SIG-M5 treated with dmso at 0.1 percent for 504 hours (cell line): ENCODE measurements at regions not wholly inside any gene's neighbourhood (a gene's known extent, or its start where the extent isn't known, plus 50 kb on each side); places are given as distances from the start of the nearest gene placed in this dataset.

ENCODE experiments used
- DNase-seq: peaks from one replicate; lab custom pipeline; 2025; ENCODE audit not compliant: unreplicated experiment; lab: John Stamatoyannopoulos, UW

- DNase-seq, result no peak
Observed at GRCh38 chr12:123042833-123043232, 62.4 kb downstream of the ARL6IP4 start.

DNA sequence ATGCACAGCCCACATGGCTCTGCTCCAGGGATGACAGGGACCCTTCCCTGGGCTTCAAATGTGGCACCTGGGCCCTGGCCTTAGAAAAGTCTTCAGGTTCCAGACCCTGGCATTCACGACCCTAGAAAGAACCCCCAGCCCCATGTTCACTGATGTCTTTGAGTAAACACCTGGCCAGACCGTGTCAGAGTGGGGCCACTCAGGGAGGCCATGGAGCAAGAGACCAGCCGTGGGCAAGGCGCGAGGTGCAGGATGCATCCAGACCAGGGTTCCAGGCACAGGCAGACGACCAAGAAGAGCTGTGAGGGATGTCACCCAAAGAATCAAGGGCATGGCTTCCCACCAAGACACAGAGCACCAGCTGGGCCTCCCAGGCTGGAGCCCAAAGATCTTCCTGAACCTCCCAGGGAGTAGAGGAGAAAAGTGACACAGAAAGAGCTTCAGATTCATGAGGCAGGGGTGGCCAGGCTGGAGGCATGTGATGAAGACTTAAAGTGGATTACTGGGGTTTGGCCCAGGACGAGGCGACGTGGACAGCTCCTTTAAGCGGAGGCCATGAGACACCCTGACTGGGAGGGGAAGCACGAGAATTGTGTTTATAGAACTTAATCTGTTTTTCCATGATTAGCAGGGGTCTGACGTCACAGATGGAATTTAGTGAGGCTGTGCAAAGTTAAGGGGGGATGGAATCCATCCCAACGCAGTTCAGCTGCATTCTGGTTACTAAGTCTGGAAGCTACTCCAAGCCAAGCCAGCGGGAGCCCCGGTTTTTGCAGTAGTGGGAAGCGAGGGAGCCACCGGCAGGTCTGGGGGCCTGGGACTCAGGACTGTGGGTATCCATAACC lies 61.6 kb downstream of the ARL6IP4 start:
- DNase-seq, result no peak

DNA sequence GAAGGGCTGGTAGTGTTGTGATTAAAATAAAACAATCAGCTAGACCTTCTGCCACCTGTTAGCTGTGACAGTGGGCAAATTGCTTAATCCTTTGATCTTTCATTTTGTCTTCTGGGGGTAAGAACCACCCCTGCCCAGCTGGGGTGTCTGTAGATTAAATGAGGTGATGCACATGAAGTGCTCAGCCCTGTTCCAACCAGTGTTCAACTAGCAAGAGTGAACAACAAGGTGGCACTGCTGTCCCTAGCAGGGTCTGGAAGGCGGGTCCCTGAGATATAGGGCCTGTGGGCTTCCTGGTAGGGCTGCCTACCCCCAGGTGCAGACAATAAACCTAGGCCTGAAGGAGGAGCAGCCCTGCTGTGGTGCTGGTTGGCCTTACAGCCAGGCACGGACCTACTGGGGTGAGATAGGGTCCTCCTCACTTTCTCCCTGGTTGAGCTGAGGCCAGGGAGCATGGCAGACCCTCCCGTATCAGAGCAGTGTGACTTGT lies 60.6 kb downstream of the ARL6IP4 start:
- DNase-seq, result no peak

DNA sequence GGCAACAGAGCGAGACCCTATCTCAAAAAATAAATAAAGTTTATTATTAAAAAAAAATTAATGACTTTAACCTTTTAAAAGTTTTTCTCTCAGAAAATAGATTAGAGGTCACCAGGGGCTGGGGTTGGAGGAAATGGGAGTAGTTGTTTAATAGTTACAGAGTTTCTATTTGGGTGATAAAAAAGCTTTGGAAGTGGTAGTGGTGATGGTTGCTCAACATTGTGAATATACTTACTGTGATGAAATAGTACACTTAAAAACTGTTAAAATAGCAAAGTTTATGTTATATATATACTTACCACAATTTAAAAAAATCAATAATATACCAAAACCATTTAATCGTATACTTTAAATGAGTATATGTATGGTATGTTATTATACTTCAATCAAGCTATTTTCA lies 59.6 kb downstream of the ARL6IP4 start:
- peak; percentile 67 for DNase-seq

DNA sequence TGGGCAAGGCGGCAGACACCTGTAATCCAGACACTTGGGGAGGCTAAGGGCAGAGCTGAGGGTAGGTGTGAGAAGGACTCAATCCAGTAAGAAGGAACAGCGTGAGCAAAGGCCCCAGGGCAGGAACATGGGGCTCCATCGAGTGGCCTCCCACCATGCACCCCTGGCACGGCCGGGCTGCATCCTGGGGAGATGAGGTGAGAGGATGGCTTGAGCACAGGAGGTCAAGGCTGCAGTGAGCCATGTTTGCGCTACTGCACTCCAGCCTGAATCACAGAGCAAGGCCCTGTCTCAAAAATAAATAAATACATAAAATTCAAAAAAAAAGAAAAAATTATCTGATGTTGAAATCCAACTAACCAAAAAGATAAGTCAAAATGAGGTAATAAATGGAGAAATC lies 58.5 kb downstream of the ARL6IP4 start:
- no peak for DNase-seq

DNA sequence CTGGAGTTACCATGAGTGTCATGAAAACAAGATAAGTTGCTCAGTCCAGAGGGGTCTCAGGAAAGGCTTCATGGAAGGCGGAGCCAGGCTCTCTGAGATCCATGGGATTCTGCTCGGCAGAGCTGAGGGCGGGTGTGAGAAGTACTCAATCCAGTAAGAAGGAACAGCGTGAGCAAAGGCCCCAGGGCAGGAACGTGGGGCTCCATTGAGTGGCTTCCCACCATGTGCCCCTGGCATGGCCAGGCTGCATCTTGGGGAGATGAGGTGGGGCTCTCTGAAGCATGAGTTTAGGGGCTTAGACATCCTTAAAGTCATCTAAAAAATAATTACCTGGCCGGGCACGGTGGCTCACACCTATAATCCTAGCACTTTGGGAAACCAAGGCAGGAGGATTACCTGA lies 58.0 kb downstream of the ARL6IP4 start:
- no peak for DNase-seq

DNA sequence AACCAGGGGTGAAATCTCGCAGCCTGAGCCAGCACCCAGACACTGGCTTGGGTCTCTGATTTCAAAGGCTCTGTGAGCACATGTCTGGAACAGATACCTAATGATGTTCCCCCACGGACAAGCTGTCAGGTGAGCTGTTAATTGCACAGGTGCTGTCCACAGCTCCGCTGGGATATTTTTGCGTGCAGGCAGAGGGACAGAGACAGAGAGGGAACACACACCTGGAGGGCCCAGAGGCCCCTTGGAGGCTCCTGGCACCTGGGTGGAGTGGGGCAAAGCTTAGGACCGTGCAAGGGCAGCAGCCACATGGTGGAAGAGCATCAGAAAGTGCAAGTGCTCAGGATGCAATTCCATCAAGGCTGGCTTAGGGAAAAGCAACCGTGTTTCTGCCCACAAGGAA lies 57.3 kb downstream of the ARL6IP4 start:
- no peak for DNase-seq

DNA sequence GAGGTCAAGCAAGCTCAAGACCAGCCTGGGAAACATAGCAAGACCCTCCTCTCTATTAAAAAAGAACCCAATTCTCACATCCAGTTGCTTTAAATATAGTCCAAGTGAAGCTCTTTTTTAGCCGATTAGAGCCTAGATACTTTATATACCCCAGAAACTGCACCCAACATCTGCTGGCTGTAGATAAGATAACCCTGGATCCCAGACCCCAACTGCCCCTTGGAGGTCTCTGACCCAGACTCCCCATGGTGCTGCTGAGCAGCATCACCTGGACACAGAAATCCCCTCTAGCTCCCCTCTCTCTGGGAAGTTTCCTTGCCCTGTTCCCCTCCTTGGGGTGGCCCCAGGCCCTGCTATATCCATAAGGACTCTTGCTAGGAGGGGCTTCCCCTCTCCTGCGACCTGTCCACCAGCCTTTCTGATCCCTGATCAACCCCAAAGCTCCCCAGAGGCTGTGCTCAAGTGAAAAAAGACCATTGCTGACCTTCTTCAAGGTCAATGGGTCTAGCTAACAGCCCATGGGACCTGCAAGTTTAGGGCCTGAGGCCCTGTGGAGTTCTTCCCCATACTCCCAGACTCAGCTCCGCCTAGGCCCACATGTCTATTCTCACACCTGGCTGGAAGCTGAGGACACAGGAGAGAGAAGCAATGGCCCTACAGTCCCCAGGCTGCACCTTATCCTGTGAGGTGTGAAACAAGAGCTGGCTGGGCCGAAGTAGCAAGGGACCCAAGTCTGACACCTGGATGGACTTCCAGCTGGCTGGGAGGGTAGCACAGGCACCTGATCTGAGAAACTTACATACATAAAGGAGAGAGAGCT lies 56.2 kb downstream of the ARL6IP4 start:
- no peak for DNase-seq

- no peak for DNase-seq
Observed at GRCh38 chr12:123035841-123036240, 55.4 kb downstream of the ARL6IP4 start.

DNA sequence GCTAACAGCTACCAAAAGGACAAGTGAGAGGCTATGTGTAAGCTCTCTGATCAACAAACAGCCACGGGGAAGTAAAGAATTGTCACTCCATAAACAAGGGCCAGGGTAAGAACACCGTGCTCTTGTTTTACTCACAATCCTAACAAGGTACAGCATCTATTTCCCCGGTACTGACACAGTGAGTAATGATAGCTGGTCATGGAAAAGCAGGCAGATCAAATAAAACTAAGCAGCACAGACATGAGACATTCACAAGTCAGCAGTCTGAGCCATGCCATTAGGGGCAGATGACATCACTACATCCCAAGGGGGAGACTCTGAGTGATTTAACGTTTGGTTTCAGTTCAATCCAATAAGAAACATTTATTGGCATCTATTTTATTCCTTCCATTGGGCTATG lies 54.4 kb downstream of the ARL6IP4 start:
- no peak for DNase-seq

DNA sequence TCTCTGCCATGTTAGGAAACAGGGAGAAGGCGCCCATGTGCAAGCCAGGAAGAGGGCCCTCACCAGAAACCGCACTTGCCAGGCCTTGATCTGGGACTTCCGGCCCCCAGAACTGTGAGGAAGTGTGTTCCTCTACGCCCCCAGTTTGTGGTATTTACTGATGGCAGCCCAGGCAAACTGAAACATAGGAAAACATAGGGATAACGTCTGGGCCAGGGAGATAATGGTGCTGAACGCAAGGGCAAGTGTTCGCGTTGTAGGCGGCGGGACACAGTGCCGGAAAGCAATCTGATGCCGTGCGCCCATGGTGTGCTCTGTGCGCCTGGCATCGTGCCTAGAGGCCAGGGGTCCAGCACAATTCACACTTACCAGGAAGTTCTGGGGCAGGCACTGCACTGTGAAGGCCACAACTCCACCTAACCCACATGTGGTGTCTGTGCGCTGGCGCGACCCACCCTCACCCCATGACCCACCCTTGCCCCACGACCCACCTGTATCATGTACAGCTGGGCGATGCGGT lies 53.6 kb downstream of the ARL6IP4 start:
- DNase-seq, result no peak

DNA sequence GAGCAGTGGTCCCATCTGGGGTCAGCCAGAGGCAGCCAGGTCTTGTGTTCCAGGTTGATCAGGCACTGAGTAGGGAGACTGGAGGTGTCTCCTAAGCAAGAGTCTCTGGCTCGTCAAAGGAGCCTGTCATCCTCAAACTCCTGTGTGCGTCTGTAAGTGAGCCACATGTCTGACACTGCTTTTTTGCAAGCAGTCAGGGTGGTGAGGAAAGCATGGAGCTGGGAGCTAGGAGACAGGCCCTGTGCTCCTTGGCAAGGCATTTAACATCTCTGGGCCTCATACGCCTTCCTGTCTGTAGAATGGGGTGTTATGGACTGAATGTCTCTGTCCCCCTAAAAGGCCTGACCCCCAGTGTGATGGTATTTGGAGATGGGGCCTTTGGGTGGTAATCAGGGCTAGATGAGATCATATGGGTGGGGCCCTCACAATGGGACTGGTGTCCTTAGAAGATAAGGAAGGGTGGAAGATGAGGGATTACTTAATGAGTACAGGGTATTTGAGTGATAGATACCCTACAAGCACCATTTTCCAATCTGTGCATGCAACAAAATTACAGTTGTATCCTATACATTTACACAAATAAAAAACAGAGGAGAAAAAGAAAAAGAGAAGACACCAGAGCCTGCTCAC lies 53.0 kb downstream of the ARL6IP4 start:
- DNase-seq, result no peak

DNA sequence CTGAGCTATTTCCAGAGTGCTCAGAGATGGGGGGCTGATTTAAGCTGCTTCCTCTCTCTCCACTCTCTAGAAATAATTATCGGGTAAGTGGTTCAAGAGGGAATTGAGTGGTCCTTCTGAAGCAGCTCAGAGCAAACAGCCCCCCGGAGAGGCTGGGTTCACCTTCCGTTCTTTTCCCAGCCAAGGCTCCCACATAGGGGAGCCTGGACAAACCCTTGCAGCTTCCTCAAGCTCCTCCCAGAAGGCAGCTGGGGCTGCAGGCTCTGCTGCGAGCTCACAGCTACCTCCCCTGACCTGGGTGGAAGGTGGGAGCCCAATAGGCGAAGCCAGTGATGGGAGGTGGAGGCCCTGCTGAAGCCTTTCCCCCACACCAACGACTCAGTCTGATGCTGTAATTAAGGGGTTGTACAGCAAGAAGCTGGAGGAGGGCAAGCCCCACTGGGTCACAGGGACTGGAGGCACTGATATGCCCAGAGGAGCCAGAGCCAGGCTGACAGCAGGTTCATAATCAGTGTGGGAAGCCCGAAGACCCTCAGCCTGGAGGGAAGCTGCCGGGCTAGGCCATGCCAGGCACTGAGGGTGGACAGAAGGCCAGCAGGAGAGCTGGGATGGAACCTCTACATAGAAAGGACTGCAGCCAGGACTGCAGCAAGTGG lies 52.4 kb downstream of the ARL6IP4 start:
- DNase-seq, result no peak
